Ecto neural progenitor cell (in vitro differentiated cells): ENCODE measurements at regions not wholly inside any gene's neighbourhood (a gene's known extent, or its start where the extent isn't known, plus 50 kb on each side); places are given as distances from the start of the nearest gene placed in this dataset.
"Not testable (repeated sequence)": the region's sequence is repeated elsewhere in the genome, so short reads cannot be mapped to it uniquely, and the experiment has no call there.

ENCODE experiments used
- DNase-seq: peaks from one replicate; pipeline ENCODE4 v3.0.0-alpha.2; 2018; ENCODE audit warnings: low spot score

GRCh38 chr22:23437779-23438178 is 142.3 kb downstream of the IGLL1 start:
- DNase-seq: no peak

GRCh38 chr22:23437107-23437395 is 143.0 kb downstream of the IGLL1 start:
- DNase-seq: peak; percentile 42

- DNase-seq: peak; percentile 45
Observed at GRCh38 chr22:23436354-23437106, 143.6 kb downstream of the IGLL1 start.

- DNase-seq: not testable (repeated sequence)
Observed at GRCh38 chr22:23435186-23435585, 144.9 kb downstream of the IGLL1 start.

- DNase-seq: not testable (repeated sequence)
Observed at GRCh38 chr22:23434198-23434830, 145.8 kb downstream of the IGLL1 start.

- DNase-seq: peak; percentile 69
Observed at GRCh38 chr22:23433127-23434005, 146.7 kb downstream of the IGLL1 start.

- DNase-seq: not testable (repeated sequence)
Observed at GRCh38 chr22:23432719-23433118, 147.4 kb downstream of the IGLL1 start.

- peak; percentile 56 for DNase-seq
Observed at GRCh38 chr22:23431337-23432072, 148.6 kb downstream of the IGLL1 start.

- not testable (repeated sequence) for DNase-seq
Observed at GRCh38 chr22:23424551-23425068, 155.5 kb downstream of the IGLL1 start.

GRCh38 chr22:23424031-23424430 is 156.1 kb downstream of the IGLL1 start:
- no peak for DNase-seq

GRCh38 chr22:23422281-23422680 is 157.8 kb downstream of the IGLL1 start:
- DNase-seq: not testable (repeated sequence)

GRCh38 chr22:23421300-23421699 is 158.8 kb downstream of the IGLL1 start:
- DNase-seq: not testable (repeated sequence)

GRCh38 chr22:23419931-23420330 is 160.2 kb downstream of the IGLL1 start:
- no peak for DNase-seq

- DNase-seq: no peak
Observed at GRCh38 chr22:23419171-23419570, 160.9 kb downstream of the IGLL1 start.

- no peak for DNase-seq
Observed at GRCh38 chr22:23418159-23418788, 161.8 kb downstream of the IGLL1 start.

- not testable (repeated sequence) for DNase-seq
Observed at GRCh38 chr22:23417327-23417726, 162.8 kb downstream of the IGLL1 start.

GRCh38 chr22:23416169-23416690 is 163.9 kb downstream of the IGLL1 start:
- DNase-seq: not testable (repeated sequence)

GRCh38 chr22:23415490-23415851 is 164.6 kb downstream of the IGLL1 start:
- DNase-seq: no peak

GRCh38 chr22:23414727-23415489 is 165.2 kb downstream of the IGLL1 start:
- no peak for DNase-seq

- no peak for DNase-seq
Observed at GRCh38 chr22:23411739-23412138, 168.4 kb downstream of the IGLL1 start.
